ENCODE measurements at regions not wholly inside any gene's neighbourhood (a gene's known extent, or its start where the extent isn't known, plus 50 kb on each side); places are given as distances from the start of the nearest gene placed in this dataset.

DNA sequence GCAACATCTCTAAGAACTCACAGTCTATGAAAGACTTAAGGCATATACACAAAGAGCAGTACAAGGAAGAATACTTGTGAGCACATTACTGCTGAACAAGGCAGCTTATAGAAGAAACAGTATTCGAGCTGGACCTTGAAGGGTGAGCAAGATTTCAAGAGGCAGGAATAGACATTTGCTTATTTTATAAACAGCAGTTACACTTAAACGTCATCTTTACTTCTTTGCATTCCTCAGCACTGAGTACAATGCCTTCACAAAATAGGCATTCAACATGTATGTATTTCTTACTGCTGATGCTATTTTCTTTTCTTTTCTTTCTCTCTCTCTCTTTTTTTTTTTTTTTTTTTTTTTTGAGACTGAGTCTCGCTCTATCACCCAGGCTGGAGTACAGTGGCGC lies 205.8 kb downstream of the ZIC4 start:
- POLR2A ChIA-PET: no interaction called here
- no peak for DNase-seq (ENCODE audit: extremely low spot score)
- TF ChIP-seq FOXK2 (IDR thresholded peaks at IDR 0.05) (no peak), FOXA1 (IDR thresholded peaks at IDR 0.05) (no peak), TARDBP (IDR thresholded peaks at IDR 0.05) (no peak), BHLHE40 (IDR thresholded peaks at IDR 0.05; ENCODE audit: borderline replicate concordance) (no peak), L3MBTL2 (conservative IDR thresholded peaks at IDR 0.05) (no peak), SP1 (IDR thresholded peaks at IDR 0.05) (no peak), NFRKB (IDR thresholded peaks at IDR 0.05) (no peak), ZNF384 (IDR thresholded peaks at IDR 0.05) (no peak), HDGF (IDR thresholded peaks at IDR 0.05; ENCODE audit: borderline replicate concordance) (no peak), LEF1 (IDR thresholded peaks at IDR 0.05; ENCODE audit: borderline replicate concordance) (no peak), SUZ12 (IDR thresholded peaks at IDR 0.05) (no peak), FOXM1 (IDR thresholded peaks at IDR 0.05; ENCODE audit: borderline replicate concordance) (no peak), CTBP1 (IDR thresholded peaks at IDR 0.05; ENCODE audit: borderline replicate concordance) (no peak), ARNT (IDR thresholded peaks at IDR 0.05) (no peak), ELF4 (IDR thresholded peaks at IDR 0.05) (no peak)
- TF ChIP-seq, protein P1, sequence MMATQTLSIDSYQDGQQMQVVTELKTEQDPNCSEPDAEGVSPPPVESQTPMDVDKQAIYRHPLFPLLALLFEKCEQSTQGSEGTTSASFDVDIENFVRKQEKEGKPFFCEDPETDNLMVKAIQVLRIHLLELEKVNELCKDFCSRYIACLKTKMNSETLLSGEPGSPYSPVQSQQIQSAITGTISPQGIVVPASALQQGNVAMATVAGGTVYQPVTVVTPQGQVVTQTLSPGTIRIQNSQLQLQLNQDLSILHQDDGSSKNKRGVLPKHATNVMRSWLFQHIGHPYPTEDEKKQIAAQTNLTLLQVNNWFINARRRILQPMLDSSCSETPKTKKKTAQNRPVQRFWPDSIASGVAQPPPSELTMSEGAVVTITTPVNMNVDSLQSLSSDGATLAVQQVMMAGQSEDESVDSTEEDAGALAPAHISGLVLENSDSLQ (IDR thresholded peaks at IDR 0.05): no peak
- CTCF ChIA-PET: no interaction called here

DNA sequence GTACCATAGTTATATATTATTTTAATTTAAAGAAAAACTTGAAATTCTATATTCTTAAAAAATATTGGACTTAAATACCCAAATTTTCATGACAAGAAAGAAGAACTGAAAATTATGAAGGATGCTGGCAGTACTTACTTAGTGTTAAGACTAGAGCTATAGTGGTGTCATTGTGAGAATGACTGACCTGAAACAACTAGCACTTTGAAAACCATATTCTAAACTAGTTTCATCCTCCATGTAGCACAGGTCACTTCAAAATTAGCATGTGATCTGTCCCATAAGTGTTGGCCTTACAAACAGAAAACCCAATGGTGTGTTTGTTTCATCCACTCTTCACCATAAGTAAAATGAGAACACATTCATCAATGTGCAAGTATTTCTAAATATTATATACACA lies 208.6 kb downstream of the ZIC4 start:
- DNase-seq (ENCODE audit: extremely low spot score): no peak
- CTCF ChIA-PET: no interaction called here
- no peak for TF ChIP-seq SP1 (IDR thresholded peaks at IDR 0.05)
- POLR2A ChIA-PET: no interaction called here

DNA sequence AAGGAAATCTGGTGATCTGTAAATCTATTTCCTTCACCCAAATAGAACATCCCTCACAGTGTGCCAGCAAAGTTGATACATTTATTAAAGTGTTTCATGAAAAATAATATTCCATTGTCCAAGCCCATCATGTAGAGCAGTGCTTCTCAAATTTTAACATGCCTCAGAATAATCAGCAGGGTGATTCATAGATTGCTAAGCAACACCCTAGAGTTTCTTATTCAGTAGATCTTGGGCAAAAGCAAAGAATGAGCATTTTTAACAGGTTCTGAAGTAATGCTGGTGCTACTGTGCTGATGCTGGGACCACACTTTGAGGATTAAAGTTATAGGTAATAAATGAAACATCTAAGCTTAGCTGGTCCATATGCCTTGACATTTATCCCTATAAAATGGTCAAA lies 210.5 kb downstream of the ZIC4 start:
- DNase-seq (ENCODE audit: extremely low spot score): no peak
- ChIA-PET POLR2A (no interaction called here), CTCF (no interaction called here)
- TF ChIP-seq FOXK2 (IDR thresholded peaks at IDR 0.05) (no peak), NFRKB (IDR thresholded peaks at IDR 0.05) (no peak), FOXM1 (IDR thresholded peaks at IDR 0.05; ENCODE audit: borderline replicate concordance) (no peak), ZNF384 (IDR thresholded peaks at IDR 0.05) (no peak), ARNT (IDR thresholded peaks at IDR 0.05) (no peak), ELF4 (IDR thresholded peaks at IDR 0.05) (no peak), LEF1 (IDR thresholded peaks at IDR 0.05; ENCODE audit: borderline replicate concordance) (no peak), BHLHE40 (IDR thresholded peaks at IDR 0.05; ENCODE audit: borderline replicate concordance) (no peak), CTBP1 (IDR thresholded peaks at IDR 0.05; ENCODE audit: borderline replicate concordance) (no peak), HDGF (IDR thresholded peaks at IDR 0.05; ENCODE audit: borderline replicate concordance) (no peak)

DNA sequence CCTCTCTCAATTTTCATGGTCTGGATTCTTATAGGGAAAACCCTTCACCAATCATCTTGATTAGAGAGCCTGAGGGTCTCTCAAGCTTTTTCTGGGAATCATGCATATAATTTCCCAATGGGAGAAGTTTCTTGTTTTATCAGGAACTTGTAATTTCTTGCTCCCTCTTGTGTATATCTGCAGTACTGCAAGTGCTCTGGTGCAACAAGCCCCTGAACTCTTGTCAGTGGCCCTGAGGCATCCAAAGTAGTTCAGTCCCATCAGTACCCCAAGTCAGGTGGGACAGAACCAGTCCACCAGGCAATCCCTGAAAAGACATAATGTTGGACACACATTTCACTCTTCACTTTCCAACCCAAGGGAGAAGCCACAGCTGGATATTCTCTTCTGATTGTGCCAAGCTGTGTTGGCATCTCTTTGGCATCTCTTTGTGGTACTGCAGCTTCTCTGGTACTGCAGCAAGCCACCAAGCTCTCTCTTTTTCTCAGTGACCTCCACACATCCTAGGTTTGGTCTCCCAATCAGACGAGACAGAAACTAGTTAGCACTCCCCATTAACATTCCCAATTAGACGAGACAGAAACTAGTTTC lies 214.5 kb downstream of the ZIC4 start:
- CTCF ChIA-PET: interaction anchor here (0.6 to 1.1 kb wide), 3 partner anchors 26 to 1695 kb away, joined by 3 to 4 read pairs (median 3); no protein-coding TSS in a partner anchor
- POLR2A ChIA-PET: no interaction called here
- TF ChIP-seq HDGF (IDR thresholded peaks at IDR 0.05; ENCODE audit: borderline replicate concordance): no peak
- TF ChIP-seq ELF4 (IDR thresholded peaks at IDR 0.05): no peak
- TF ChIP-seq, protein P1 (IDR thresholded peaks at IDR 0.05): no peak
- no peak for TF ChIP-seq ZNF384 (IDR thresholded peaks at IDR 0.05)
- TF ChIP-seq CTBP1 (IDR thresholded peaks at IDR 0.05; ENCODE audit: borderline replicate concordance): no peak
- TF ChIP-seq SUZ12 (IDR thresholded peaks at IDR 0.05): no peak
- TF ChIP-seq FOXM1 (IDR thresholded peaks at IDR 0.05; ENCODE audit: borderline replicate concordance): no peak
- TF ChIP-seq ARNT (IDR thresholded peaks at IDR 0.05): no peak
- TF ChIP-seq LEF1 (IDR thresholded peaks at IDR 0.05; ENCODE audit: borderline replicate concordance): no peak
- TF ChIP-seq SP1 (IDR thresholded peaks at IDR 0.05): no peak
- TF ChIP-seq TARDBP (IDR thresholded peaks at IDR 0.05): no peak
- no peak for TF ChIP-seq BHLHE40 (IDR thresholded peaks at IDR 0.05; ENCODE audit: borderline replicate concordance)
- TF ChIP-seq FOXA1 (IDR thresholded peaks at IDR 0.05): no peak
- no peak for TF ChIP-seq NFRKB (IDR thresholded peaks at IDR 0.05)
- no peak for TF ChIP-seq FOXK2 (IDR thresholded peaks at IDR 0.05)
- no peak for TF ChIP-seq L3MBTL2 (conservative IDR thresholded peaks at IDR 0.05)
- DNase-seq (ENCODE audit: extremely low spot score): peak; percentile 22

DNA sequence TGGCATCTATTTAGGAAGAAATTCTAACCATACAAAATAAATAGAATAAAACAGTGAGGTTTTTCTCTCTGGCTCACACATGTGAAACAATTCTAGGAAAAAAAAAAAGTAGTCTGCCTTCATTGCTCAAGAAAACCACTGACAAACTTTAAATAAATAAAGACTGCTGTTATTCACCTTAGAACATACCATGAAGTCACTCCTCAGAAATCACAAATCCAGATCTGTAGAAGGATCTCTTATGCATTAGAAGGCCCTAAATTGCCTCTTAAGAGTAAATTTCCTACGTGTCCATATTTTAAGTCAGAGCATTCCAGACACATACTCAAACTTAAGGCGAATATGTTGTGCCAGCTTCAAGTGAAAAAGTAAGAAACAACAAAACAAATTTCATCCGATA lies 217.3 kb downstream of the ZIC4 start:
- no peak for TF ChIP-seq HDGF (IDR thresholded peaks at IDR 0.05; ENCODE audit: borderline replicate concordance)
- TF ChIP-seq NFRKB (IDR thresholded peaks at IDR 0.05): no peak
- TF ChIP-seq ARNT (IDR thresholded peaks at IDR 0.05): no peak
- TF ChIP-seq, protein P1 (IDR thresholded peaks at IDR 0.05): no peak
- no peak for TF ChIP-seq FOXK2 (IDR thresholded peaks at IDR 0.05)
- no peak for TF ChIP-seq L3MBTL2 (conservative IDR thresholded peaks at IDR 0.05)
- no peak for TF ChIP-seq ZNF384 (IDR thresholded peaks at IDR 0.05)
- TF ChIP-seq FOXM1 (IDR thresholded peaks at IDR 0.05; ENCODE audit: borderline replicate concordance): no peak
- no peak for TF ChIP-seq FOXA1 (IDR thresholded peaks at IDR 0.05)
- TF ChIP-seq LEF1 (IDR thresholded peaks at IDR 0.05; ENCODE audit: borderline replicate concordance): no peak
- TF ChIP-seq CTBP1 (IDR thresholded peaks at IDR 0.05; ENCODE audit: borderline replicate concordance): no peak
- no peak for TF ChIP-seq SUZ12 (IDR thresholded peaks at IDR 0.05)
- TF ChIP-seq TARDBP (IDR thresholded peaks at IDR 0.05): no peak
- TF ChIP-seq SP1 (IDR thresholded peaks at IDR 0.05): no peak
- TF ChIP-seq ELF4 (IDR thresholded peaks at IDR 0.05): no peak
- ChIA-PET POLR2A (no interaction called here), CTCF (no interaction called here)
- no peak for DNase-seq (ENCODE audit: extremely low spot score)

DNA sequence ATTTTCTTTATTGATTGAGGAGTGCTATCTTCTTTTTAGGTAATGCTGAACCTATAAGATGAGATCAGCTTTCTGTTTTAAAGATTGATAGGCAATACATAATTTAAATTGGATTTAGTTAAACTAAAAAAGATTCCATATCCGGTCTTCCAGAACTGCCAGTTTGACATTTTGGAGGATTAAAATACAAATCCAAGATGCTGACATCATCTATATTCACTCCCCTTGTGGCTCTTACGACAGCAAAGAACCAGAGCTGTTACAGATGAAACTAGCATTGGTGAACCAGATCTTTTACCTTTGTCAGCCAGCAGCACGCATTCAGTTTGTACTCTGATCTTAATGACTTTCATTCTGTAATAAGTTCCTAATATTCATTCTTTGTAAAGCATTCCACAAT lies 218.7 kb downstream of the ZIC4 start:
- ChIA-PET CTCF (no interaction called here), POLR2A (no interaction called here)
- TF ChIP-seq ZNF384 (IDR thresholded peaks at IDR 0.05): no peak
- TF ChIP-seq SUZ12 (IDR thresholded peaks at IDR 0.05): no peak
- no peak for TF ChIP-seq ARNT (IDR thresholded peaks at IDR 0.05)
- TF ChIP-seq TARDBP (IDR thresholded peaks at IDR 0.05): no peak
- TF ChIP-seq HDGF (IDR thresholded peaks at IDR 0.05; ENCODE audit: borderline replicate concordance): no peak
- TF ChIP-seq LEF1 (IDR thresholded peaks at IDR 0.05; ENCODE audit: borderline replicate concordance): no peak
- no peak for TF ChIP-seq BHLHE40 (IDR thresholded peaks at IDR 0.05; ENCODE audit: borderline replicate concordance)
- TF ChIP-seq FOXK2 (IDR thresholded peaks at IDR 0.05): no peak
- TF ChIP-seq CTBP1 (IDR thresholded peaks at IDR 0.05; ENCODE audit: borderline replicate concordance): no peak
- no peak for TF ChIP-seq L3MBTL2 (conservative IDR thresholded peaks at IDR 0.05)
- TF ChIP-seq NFRKB (IDR thresholded peaks at IDR 0.05): no peak
- TF ChIP-seq SP1 (IDR thresholded peaks at IDR 0.05): no peak
- TF ChIP-seq FOXM1 (IDR thresholded peaks at IDR 0.05; ENCODE audit: borderline replicate concordance): no peak
- no peak for DNase-seq (ENCODE audit: extremely low spot score)

Data from HEK293T (cell line).